COLO668 (cell line): ENCODE measurements at regions not wholly inside any gene's neighbourhood (a gene's known extent, or its start where the extent isn't known, plus 50 kb on each side); places are given as distances from the start of the nearest gene placed in this dataset.

Source experiments
- DNase-seq: peaks from one replicate; lab custom pipeline; 2025; ENCODE audit not compliant: unreplicated experiment; lab: John Stamatoyannopoulos, UW

DNA sequence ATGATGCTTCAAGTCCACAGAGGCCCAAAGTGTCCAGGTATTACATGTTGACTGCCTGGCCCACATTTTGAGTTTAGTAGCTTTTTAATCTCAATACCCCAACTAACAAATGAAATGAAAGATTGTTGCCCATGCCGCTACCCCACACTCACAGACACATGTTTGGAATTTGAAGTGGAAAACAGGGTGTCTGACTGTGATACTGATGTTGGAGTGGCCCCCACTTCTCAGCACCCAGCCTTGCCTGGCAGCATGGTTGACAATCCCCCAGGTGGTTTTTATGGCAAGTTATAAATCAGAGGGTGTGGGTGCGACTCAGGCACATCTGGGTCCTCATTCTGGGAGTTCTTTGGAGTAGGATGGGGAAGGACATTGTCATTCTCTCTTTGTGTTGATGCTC is 314.7 kb upstream of the ZNF32 start:
- DNase-seq = no peak

GRCh38 chr10:43962346-43963191 is 313.9 kb upstream of the ZNF32 start:
- DNase-seq = no peak

GRCh38 chr10:43961523-43962345 is 313.1 kb upstream of the ZNF32 start:
- no peak for DNase-seq

GRCh38 chr10:43960981-43961380 is 312.3 kb upstream of the ZNF32 start:
- no peak for DNase-seq

DNA sequence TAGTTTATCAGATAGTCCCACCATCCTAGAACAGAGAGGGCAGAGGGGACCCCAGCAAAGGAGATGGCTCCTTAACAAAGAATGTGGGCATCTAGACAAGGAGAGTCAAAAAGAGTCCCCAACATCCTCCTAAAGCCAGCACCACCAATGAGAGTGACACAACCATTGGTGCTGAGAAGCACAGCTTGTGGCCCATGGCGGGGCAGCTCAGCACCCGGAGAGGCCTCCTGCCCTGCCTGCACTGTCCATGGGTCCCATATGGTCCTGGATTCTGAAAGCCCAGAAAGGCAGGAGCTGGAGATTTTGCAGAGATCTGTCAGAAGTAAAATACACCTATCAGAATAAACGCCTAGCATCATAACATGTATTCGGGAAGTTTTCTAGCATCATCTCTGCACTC is 311.8 kb upstream of the ZNF32 start:
- no peak for DNase-seq

- no peak for DNase-seq
These were observed 311.4 kb upstream of the ZNF32 start for GRCh38 chr10:43960135-43960415.

- DNase-seq = no peak
These were observed 310.9 kb upstream of the ZNF32 start for GRCh38 chr10:43959364-43960134.

GRCh38 chr10:43958964-43959363 is 310.3 kb upstream of the ZNF32 start:
- no peak for DNase-seq

DNA sequence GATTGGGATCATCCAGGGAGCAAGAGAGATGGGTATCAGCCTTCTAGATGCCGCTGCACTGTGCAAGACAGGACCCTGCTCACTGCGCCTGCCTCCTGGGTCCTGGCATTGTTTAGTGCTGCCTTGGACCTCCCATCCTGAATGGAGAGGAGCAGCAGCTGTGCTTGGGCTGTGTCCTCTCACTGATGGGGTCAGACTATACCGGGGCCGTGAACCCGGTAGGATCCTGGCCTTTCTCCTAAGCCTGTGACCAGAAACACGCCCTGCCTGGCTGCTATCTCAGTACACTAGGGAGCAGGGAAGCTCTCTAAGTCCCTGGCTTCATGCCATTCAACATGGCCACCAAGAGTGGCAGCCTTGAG is 309.4 kb upstream of the ZNF32 start:
- no peak for DNase-seq

GRCh38 chr10:43957267-43958070 is 308.8 kb upstream of the ZNF32 start:
- DNase-seq = no peak

DNA sequence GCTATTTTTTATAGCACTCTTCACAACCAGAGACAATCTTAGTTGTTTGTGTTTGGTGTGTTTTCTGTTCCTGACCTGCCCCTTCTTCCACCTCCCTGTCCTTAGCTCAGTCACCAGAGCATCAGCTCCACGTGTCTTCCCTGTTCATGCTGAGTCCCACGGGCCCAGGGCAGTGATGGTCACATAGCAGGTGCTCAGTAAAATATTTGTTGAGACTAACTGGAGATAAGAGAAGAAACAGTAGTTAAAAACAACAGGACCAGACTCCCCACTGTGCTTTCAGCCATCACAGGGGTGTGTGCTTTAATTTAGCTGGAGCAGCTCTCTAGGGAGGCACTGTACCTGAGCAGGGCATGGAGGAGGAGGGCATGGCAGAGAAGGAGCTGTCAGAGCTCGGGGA is 307.3 kb upstream of the ZNF32 start:
- DNase-seq = no peak

GRCh38 chr10:43955002-43955596 is 306.4 kb upstream of the ZNF32 start:
- DNase-seq = no peak

GRCh38 chr10:43953672-43954071 is 305.0 kb upstream of the ZNF32 start:
- DNase-seq = no peak

DNA sequence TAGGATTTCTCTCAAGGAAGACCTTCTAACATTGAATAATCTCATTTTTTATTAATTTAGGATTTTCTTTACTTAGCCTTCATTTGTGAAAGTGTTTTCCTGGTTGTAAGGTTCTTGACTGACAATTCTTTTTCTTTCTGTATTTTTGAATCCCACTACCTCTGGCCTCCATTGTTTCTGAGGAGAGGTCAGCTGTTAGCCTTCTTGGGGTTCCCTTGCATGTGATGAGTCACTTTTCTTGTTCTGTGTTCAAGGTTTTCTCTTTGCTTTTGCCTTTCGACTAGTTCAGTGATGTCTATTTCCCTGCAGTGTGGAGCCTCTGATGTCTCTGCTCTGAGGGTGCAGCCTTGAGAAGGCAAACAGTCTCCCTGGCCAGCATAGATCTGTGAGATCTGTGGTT is 304.1 kb upstream of the ZNF32 start:
- no peak for DNase-seq

- DNase-seq = no peak
These were observed 300.7 kb upstream of the ZNF32 start for GRCh38 chr10:43949351-43949750.

DNA sequence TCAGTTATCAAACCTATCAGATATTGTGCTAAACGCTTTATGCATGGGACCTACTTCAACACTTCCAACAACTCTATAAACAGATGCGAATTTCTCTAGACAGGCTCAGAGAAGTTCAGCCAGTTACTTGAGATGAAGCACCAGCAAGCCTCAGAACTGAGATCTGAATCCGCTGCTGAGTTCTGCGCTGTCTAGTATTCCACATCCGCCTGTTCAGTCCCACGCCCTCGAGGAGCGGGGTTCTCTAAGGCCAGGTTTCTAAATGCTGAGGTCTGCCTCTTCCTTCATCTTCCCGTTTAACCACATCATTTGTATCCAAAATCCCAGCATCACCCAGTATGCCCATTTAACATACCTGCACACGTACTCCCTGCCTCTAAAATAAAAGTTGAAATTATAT is 297.8 kb upstream of the ZNF32 start:
- no peak for DNase-seq

DNA sequence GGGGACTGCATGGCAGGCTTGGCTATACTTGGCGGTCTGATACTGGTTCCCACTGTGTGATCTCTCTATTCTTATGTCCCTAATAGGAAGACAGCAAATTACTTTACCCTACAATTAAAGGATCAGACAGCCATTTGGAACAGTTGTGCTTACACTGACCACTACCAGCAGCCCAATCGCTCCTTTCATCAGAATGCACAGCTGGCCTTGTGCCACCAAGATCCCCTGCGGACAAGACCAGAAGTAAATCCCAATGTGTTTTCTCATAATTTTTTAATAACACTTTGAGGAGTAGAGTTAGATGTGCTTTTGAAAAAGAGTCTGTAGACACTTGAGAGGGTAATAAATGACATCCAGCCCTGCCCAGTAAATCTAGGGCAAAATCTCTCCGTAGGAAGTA is 297.2 kb upstream of the ZNF32 start:
- no peak for DNase-seq

- DNase-seq = no peak
These were observed 296.5 kb upstream of the ZNF32 start for GRCh38 chr10:43945094-43945730.

DNA sequence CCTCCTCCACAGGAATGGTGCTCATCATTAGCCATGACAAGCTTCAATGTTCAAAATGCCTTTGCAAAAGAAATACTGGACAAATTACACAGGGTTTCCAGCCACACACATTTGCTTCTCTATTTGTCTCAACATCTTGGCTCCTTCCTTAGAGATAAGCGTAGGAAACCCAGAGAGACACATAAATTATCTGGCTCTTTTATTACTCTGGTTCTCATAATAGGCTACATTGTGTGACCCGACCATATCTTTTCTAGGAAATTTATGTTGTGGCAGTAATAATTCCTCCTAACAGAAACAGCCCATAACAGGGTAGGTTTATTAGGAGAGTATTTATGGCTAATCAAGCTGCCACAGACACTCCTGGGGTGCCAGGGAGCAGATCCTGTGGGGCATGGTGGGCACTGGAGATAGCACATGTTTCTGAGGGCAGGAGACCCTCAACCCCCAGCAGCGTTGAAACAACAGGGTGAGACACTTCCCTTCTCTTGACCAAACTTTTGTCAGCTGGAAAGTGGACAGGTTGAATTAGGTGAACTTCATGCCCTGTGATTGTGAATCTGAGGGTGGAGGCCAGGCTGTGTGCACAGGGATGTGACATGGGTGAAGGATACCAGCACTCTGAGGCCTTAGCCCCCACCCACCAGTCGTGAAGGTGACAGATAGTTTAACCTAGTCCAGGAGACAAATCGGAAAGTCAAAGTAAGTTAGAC is 295.9 kb upstream of the ZNF32 start:
- DNase-seq = no peak
